ENCODE measurements at regions not wholly inside any gene's neighbourhood (a gene's known extent, or its start where the extent isn't known, plus 50 kb on each side); places are given as distances from the start of the nearest gene placed in this dataset.

DNA sequence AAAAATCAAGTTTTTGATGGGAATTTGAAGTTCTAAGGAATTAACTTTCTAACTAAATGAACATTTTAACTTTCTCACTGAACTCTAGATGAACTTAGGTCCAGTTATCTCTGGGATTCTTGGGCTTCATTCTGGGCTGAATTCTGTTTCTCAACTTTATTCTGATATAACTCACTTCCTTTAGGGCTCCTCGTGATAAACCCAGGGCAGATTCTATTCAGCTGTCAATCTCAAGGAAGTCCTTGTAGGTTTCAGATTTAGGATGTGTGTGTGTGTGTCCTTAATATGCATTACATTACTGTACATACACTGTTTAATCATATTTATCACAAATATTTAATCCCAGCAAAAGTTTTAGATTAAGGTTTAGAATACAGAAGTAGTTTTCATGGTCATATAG lies 344.3 kb downstream of the GATA3 start:
- H4K5ac ChIP-seq (ENCODE audit: low read depth, low read length): no peak overlapping the region
- CTCF ChIA-PET: no interaction called here
- BruUV-seq (replicated peaks): no TSS peak

More for the DNA sequence above, 344.3 kb downstream of the GATA3 start:
- DNase-seq (no peak), ATAC-seq (ENCODE audit: low read depth) (no peak)
- Histone ChIP-seq H2BK5ac (ENCODE audit: low read depth, low read length, poor library complexity, severe bottlenecking) (no peak overlapping the region), H3K18ac (ENCODE audit: low read depth, low read length) (no peak overlapping the region), H2BK120ac (ENCODE audit: low read depth, low read length) (no peak overlapping the region), H2BK20ac (ENCODE audit: low read depth, low read length) (no peak overlapping the region), H3K27me3 (ENCODE audit: control insufficient read depth, insufficient read depth, low read length) (no peaks in the 10 kb centered on the region), H3K14ac (replicated peaks; ENCODE audit: low read depth, low read length) (no peak overlapping the region), H3K79me1 (ENCODE audit: low read depth in 1 of 2, low read length in 2 of 2) (no peaks in the 10 kb centered on the region), H3K9ac (ENCODE audit: low read depth, low read length) (no peak overlapping the region), H4K20me1 (ENCODE audit: insufficient read depth, low read length) (no peaks in the 10 kb centered on the region), H3K9me1 (ENCODE audit: insufficient read depth, low read length) (no peaks in the 10 kb centered on the region), H2AFZ (replicated peaks; ENCODE audit: low read length, poor library complexity) (no peak overlapping the region), H3K36me3 (ENCODE audit: control insufficient read depth, insufficient read depth, low read length) (no peaks in the 10 kb centered on the region), H3K4me3 (ENCODE audit: insufficient read depth, low read depth, low read length) (no peak overlapping the region), H2AK5ac (ENCODE audit: low read depth, low read length) (no peak overlapping the region), H3K56ac (ENCODE audit: extremely low read depth, insufficient read depth, low read length) (no peak overlapping the region), H3K4me2 (ENCODE audit: low read depth, low read length) (no peak overlapping the region), H3K27ac (ENCODE audit: insufficient read depth, low read length) (no peak overlapping the region), H3K4me1 (ENCODE audit: control insufficient read depth, insufficient read depth, low read length) (no peaks in the 10 kb centered on the region), H2AK9ac (replicated peaks; ENCODE audit: low read depth, low read length, poor library complexity) (no peak overlapping the region), H4K8ac (ENCODE audit: low read depth in 2 of 2, low read length in 2 of 2) (no peak overlapping the region), H3K9me3 (ENCODE audit: control insufficient read depth, insufficient read depth, low read length) (peaks cover 14% of the 10 kb centered on the region), H3K4ac (ENCODE audit: low read depth, low read length) (no peak overlapping the region), H3K23ac (ENCODE audit: low read depth, low read length) (no peak overlapping the region), H2BK15ac (ENCODE audit: low read depth, low read length) (no peak overlapping the region), H4K91ac (ENCODE audit: insufficient read depth, low read depth, low read length) (no peak overlapping the region)
- TF ChIP-seq POLR2A (IDR thresholded peaks at IDR 0.05; ENCODE audit: low read depth, low read length): no peak
- TF ChIP-seq CHD1 (IDR thresholded peaks at IDR 0.05; ENCODE audit: low read depth, low read length): no peak
- TF ChIP-seq, protein P1, sequence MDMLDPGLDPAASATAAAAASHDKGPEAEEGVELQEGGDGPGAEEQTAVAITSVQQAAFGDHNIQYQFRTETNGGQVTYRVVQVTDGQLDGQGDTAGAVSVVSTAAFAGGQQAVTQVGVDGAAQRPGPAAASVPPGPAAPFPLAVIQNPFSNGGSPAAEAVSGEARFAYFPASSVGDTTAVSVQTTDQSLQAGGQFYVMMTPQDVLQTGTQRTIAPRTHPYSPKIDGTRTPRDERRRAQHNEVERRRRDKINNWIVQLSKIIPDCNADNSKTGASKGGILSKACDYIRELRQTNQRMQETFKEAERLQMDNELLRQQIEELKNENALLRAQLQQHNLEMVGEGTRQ (IDR thresholded peaks at IDR 0.05; ENCODE audit: low read depth, low read length): no peak
- TF ChIP-seq RFX5 (IDR thresholded peaks at IDR 0.05; ENCODE audit: low read depth, low read length): no peak
- no peak for TF ChIP-seq FOS (IDR thresholded peaks at IDR 0.05; ENCODE audit: low read depth, low read length)
- no peak for TF ChIP-seq NFE2L2 (IDR thresholded peaks at IDR 0.05; ENCODE audit: low read depth, low read length)
- TF ChIP-seq RAD21 (IDR thresholded peaks at IDR 0.05; ENCODE audit: low read length): no peak
- no peak for TF ChIP-seq BHLHE40 (IDR thresholded peaks at IDR 0.05; ENCODE audit: low read depth, low read length)
- no peak for TF ChIP-seq MAZ (IDR thresholded peaks at IDR 0.05; ENCODE audit: borderline replicate concordance, low read depth, low read length)
- no peak for TF ChIP-seq RCOR1 (IDR thresholded peaks at IDR 0.05; ENCODE audit: insufficient replicate concordance, low read length)
- no peak for TF ChIP-seq MXI1 (IDR thresholded peaks at IDR 0.05; ENCODE audit: borderline replicate concordance, low read depth, low read length)
- TF ChIP-seq, protein P2, sequence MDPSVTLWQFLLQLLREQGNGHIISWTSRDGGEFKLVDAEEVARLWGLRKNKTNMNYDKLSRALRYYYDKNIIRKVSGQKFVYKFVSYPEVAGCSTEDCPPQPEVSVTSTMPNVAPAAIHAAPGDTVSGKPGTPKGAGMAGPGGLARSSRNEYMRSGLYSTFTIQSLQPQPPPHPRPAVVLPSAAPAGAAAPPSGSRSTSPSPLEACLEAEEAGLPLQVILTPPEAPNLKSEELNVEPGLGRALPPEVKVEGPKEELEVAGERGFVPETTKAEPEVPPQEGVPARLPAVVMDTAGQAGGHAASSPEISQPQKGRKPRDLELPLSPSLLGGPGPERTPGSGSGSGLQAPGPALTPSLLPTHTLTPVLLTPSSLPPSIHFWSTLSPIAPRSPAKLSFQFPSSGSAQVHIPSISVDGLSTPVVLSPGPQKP (IDR thresholded peaks at IDR 0.05; ENCODE audit: borderline replicate concordance, low read depth, low read length): no peak
- no peak for TF ChIP-seq MAFK (IDR thresholded peaks at IDR 0.05; ENCODE audit: low read depth, low read length)
- no peak for TF ChIP-seq SMC3 (IDR thresholded peaks at IDR 0.05; ENCODE audit: low read depth, low read length)
- no peak for TF ChIP-seq CEBPB (IDR thresholded peaks at IDR 0.05; ENCODE audit: low read depth, low read length)
- TF ChIP-seq, protein P3, sequence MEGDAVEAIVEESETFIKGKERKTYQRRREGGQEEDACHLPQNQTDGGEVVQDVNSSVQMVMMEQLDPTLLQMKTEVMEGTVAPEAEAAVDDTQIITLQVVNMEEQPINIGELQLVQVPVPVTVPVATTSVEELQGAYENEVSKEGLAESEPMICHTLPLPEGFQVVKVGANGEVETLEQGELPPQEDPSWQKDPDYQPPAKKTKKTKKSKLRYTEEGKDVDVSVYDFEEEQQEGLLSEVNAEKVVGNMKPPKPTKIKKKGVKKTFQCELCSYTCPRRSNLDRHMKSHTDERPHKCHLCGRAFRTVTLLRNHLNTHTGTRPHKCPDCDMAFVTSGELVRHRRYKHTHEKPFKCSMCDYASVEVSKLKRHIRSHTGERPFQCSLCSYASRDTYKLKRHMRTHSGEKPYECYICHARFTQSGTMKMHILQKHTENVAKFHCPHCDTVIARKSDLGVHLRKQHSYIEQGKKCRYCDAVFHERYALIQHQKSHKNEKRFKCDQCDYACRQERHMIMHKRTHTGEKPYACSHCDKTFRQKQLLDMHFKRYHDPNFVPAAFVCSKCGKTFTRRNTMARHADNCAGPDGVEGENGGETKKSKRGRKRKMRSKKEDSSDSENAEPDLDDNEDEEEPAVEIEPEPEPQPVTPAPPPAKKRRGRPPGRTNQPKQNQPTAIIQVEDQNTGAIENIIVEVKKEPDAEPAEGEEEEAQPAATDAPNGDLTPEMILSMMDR (conservative IDR thresholded peaks at IDR 0.05; ENCODE audit: low read depth, low read length): no peak
- POLR2A ChIA-PET (ENCODE audit: unreplicated experiment): no interaction called here
- no CpG with 5 or more reads among the region's 1 CpG for WGBS, 2 experiments (ENCODE audit: extremely low coverage in 2 of 2, insufficient read length in 1 of 2)
- in situ Hi-C loops (cut with MboI; ENCODE audit: low sequenced_read_pairs): no loop called here
- intact Hi-C loops (cut with micrococcal nuclease): no loop called here
- dilution Hi-C loops (cut with HindIII; ENCODE audit: low sequenced_read_pairs, unreplicated experiment): no loop called here

Data from IMR-90 (cell line).